Fibroblast of mammary gland (primary cell): ENCODE measurements at regions not wholly inside any gene's neighbourhood (a gene's known extent, or its start where the extent isn't known, plus 50 kb on each side); places are given as distances from the start of the nearest gene placed in this dataset.
A peak's percentile ranks its signal among the peaks of the same experiment; 100 is the strongest.

ENCODE experiments used
- DNase-seq: peaks from one replicate; pipeline ENCODE4 v3.0.0-alpha.2; 2010; ENCODE audit warnings: low read depth
- H3K4me3 ChIP-seq: 2 replicates; pipeline ENCODE4 v1.5.1; 2011; ENCODE audit warnings: low read depth, mild to moderate bottlenecking, low read length, moderate library complexity; ENCODE audit not compliant: control insufficient read depth
- CTCF ChIP-seq: conservative IDR thresholded peaks from 2 replicates; pipeline ENCODE4 v1.5.1; 2011; ENCODE audit warnings: low read depth, low read length, inconsistent platforms; ENCODE audit not compliant: control insufficient read depth, insufficient read depth

GRCh38 chr2:238967978-238968360, 120.1 kb downstream of the TWIST2 start:
- H3K4me3 ChIP-seq, result no peak overlapping the region
- no peak for TF ChIP-seq CTCF
- DNase-seq, result no peak

- H3K4me3 ChIP-seq, result no peak overlapping the region
- TF ChIP-seq CTCF, result no peak
- DNase-seq, result no peak
These were observed 120.9 kb downstream of the TWIST2 start for GRCh38 chr2:238968616-238969384.

GRCh38 chr2:238969857-238970256, 122.0 kb downstream of the TWIST2 start:
- no peak for DNase-seq
- no peak for TF ChIP-seq CTCF

GRCh38 chr2:238970553-238971081, 122.7 kb downstream of the TWIST2 start:
- peak; percentile 72 for DNase-seq
- no peak overlapping the region for H3K4me3 ChIP-seq
- peak; percentile 98 for TF ChIP-seq CTCF

More at GRCh38 chr2:238969857-238970256, 122.0 kb downstream of the TWIST2 start:
- H3K4me3 ChIP-seq, result no peak overlapping the region

GRCh38 chr2:238971318-238972145, 123.6 kb downstream of the TWIST2 start:
- TF ChIP-seq CTCF, result no peak
- no peak for DNase-seq
- no peak overlapping the region for H3K4me3 ChIP-seq

- TF ChIP-seq CTCF, result no peak
- no peak for DNase-seq
- no peak overlapping the region for H3K4me3 ChIP-seq
These were observed 124.2 kb downstream of the TWIST2 start for GRCh38 chr2:238972146-238972445.
